NCI-H1436 (cell line): ENCODE measurements at regions not wholly inside any gene's neighbourhood (a gene's known extent, or its start where the extent isn't known, plus 50 kb on each side); places are given as distances from the start of the nearest gene placed in this dataset.
"Not testable (repeated sequence)": the region's sequence is repeated elsewhere in the genome, so short reads cannot be mapped to it uniquely, and the experiment has no call there.

Experiments used
- DNase-seq: peaks from one replicate; lab custom pipeline; 2025; lab: John Stamatoyannopoulos, UW

GRCh38 chr2:225244933-225245332, 154.6 kb upstream of the NYAP2 start:
- no peak for DNase-seq

GRCh38 chr2:225236769-225237323, 162.7 kb upstream of the NYAP2 start:
- no peak for DNase-seq

GRCh38 chr2:225233234-225233633, 166.3 kb upstream of the NYAP2 start:
- no peak for DNase-seq

GRCh38 chr2:225231900-225232299, 167.6 kb upstream of the NYAP2 start:
- no peak for DNase-seq

- not testable (repeated sequence) for DNase-seq
These were observed 170.2 kb upstream of the NYAP2 start for GRCh38 chr2:225229346-225229745.

GRCh38 chr2:225226441-225226840, 173.1 kb upstream of the NYAP2 start:
- no peak for DNase-seq

- DNase-seq, result no peak
These were observed 176.2 kb upstream of the NYAP2 start for GRCh38 chr2:225223301-225223700.

GRCh38 chr2:225207471-225207870, 165.2 kb upstream of the DOCK10 start:
- no peak for DNase-seq

- no peak for DNase-seq
These were observed 164.8 kb upstream of the DOCK10 start for GRCh38 chr2:225207043-225207442.

GRCh38 chr2:225196579-225196978, 154.3 kb upstream of the DOCK10 start:
- DNase-seq, result no peak

GRCh38 chr2:225192869-225193268, 150.6 kb upstream of the DOCK10 start:
- no peak for DNase-seq

GRCh38 chr2:225190987-225191386, 148.7 kb upstream of the DOCK10 start:
- DNase-seq, result no peak

GRCh38 chr2:225184948-225185347, 142.7 kb upstream of the DOCK10 start:
- DNase-seq, result no peak

- no peak for DNase-seq
These were observed 139.9 kb upstream of the DOCK10 start for GRCh38 chr2:225182126-225182525.

- DNase-seq, result no peak
These were observed 134.8 kb upstream of the DOCK10 start for GRCh38 chr2:225177098-225177497.

GRCh38 chr2:225173909-225174308, 131.6 kb upstream of the DOCK10 start:
- peak; percentile 68 for DNase-seq

GRCh38 chr2:225171350-225171749, 129.1 kb upstream of the DOCK10 start:
- no peak for DNase-seq

- no peak for DNase-seq
These were observed 127.9 kb upstream of the DOCK10 start for GRCh38 chr2:225170162-225170561.

- no peak for DNase-seq
These were observed 127.1 kb upstream of the DOCK10 start for GRCh38 chr2:225169396-225169795.

- DNase-seq, result no peak
These were observed 122.8 kb upstream of the DOCK10 start for GRCh38 chr2:225165052-225165451.

- no peak for DNase-seq
These were observed 122.3 kb upstream of the DOCK10 start for GRCh38 chr2:225164401-225165050.

- no peak for DNase-seq
These were observed 116.1 kb upstream of the DOCK10 start for GRCh38 chr2:225158360-225158759.

GRCh38 chr2:225156853-225157451, 114.7 kb upstream of the DOCK10 start:
- DNase-seq, result no peak

- no peak for DNase-seq
These were observed 98.5 kb upstream of the DOCK10 start for GRCh38 chr2:225140723-225141122.
